B cell (primary cell): ENCODE measurements at regions not wholly inside any gene's neighbourhood (a gene's known extent, or its start where the extent isn't known, plus 50 kb on each side); places are given as distances from the start of the nearest gene placed in this dataset.

Experiments used
- CTCF ChIP-seq: fragments of 200-600 bp; IDR thresholded peaks from one replicate; pipeline ENCODE4 v1.8.0; 2022; ENCODE audit warnings: antibody characterized with exemption, mild to moderate bottlenecking
- EZH2 ChIP-seq: IDR thresholded peaks from 2 replicates; pipeline ENCODE4 v1.6.1; 2012; ENCODE audit warnings: borderline replicate concordance, low read depth, mild to moderate bottlenecking, moderate library complexity, low read length; ENCODE audit not compliant: insufficient read depth, poor library complexity, severe bottlenecking

- no peak for TF ChIP-seq CTCF
- no peak for TF ChIP-seq EZH2
These were observed 149.6 kb upstream of the MAMLD1 start for GRCh38 chrX:150213481-150214030.
